GM23338 (cell line): ENCODE measurements at regions not wholly inside any gene's neighbourhood (a gene's known extent, or its start where the extent isn't known, plus 50 kb on each side); places are given as distances from the start of the nearest gene placed in this dataset.

Experiments
- ATAC-seq: fragments of 200-7000 bp; cut with Tn5 transposase; 3 replicates; pipeline ENCODE4 v1.9.1; 2020
- DNase-seq: peaks from one replicate; pipeline ENCODE4 v3.0.0-alpha.2; 2015; ENCODE audit warnings: low spot score
- H2AFZ ChIP-seq: fragments of 200-600 bp; sonication (generic); 2 replicates; pipeline ENCODE4 v1.8.0; 2016; ENCODE audit warnings: antibody characterized with exemption, mild to moderate bottlenecking, moderate library complexity
- H3F3A ChIP-seq: fragments of 200-600 bp; sonication (generic); replicated peaks from 2 replicates; pipeline ENCODE4 v1.8.0; 2017; ENCODE audit warnings: antibody characterized with exemption, mixed run types, low read depth
- H3K27ac ChIP-seq: fragments of 200-600 bp; sonication (generic); 2 replicates; pipeline ENCODE4 v1.6.1; 2016; ENCODE audit warnings: low read depth
- H3K27me3 ChIP-seq: fragments of 200-600 bp; sonication (generic); 2 replicates; pipeline ENCODE4 v1.8.0; 2016; ENCODE audit warnings: mild to moderate bottlenecking, mixed run types, moderate library complexity; ENCODE audit not compliant: insufficient read depth
- H3K36me3 ChIP-seq: fragments of 200-600 bp; sonication (generic); 2 replicates; pipeline ENCODE4 v1.8.0; 2016; ENCODE audit warnings: mild to moderate bottlenecking; ENCODE audit not compliant: insufficient read depth
- H3K4me1 ChIP-seq: fragments of 200-600 bp; sonication (generic); 2 replicates; pipeline ENCODE4 v1.8.0; 2016; ENCODE audit warnings: mild to moderate bottlenecking, moderate library complexity; ENCODE audit not compliant: insufficient read depth
- H3K4me2 ChIP-seq: fragments of 200-600 bp; sonication (generic); 2 replicates; pipeline ENCODE4 v1.7.1; 2017; ENCODE audit warnings: mixed run types
- H3K4me3 ChIP-seq: fragments of 200-600 bp; sonication (generic); 2 replicates; pipeline ENCODE4 v1.6.1; 2016; ENCODE audit warnings: mixed run types
- H3K79me2 ChIP-seq: fragments of 200-600 bp; sonication (generic); replicated peaks from 2 replicates; pipeline ENCODE4 v1.8.0; 2017; ENCODE audit warnings: mild to moderate bottlenecking; ENCODE audit not compliant: insufficient read depth
- H3K9me2 ChIP-seq: fragments of 200-600 bp; sonication (generic); 2 replicates; pipeline ENCODE4 v1.8.0; 2017; ENCODE audit not compliant: insufficient read depth
- H4K20me1 ChIP-seq: fragments of 200-600 bp; sonication (generic); replicated peaks from 2 replicates; pipeline ENCODE4 v1.8.0; 2017; ENCODE audit warnings: mild to moderate bottlenecking; ENCODE audit not compliant: insufficient read depth
- H3K27ac Mint-ChIP-seq: 2 replicates; pipeline ENCODE4 v1.8.0; 2020; ENCODE audit warnings: inconsistent platforms, mild to moderate bottlenecking, moderate library complexity, mixed read lengths
- H3K27me3 Mint-ChIP-seq: 3 replicates; pipeline ENCODE4 v1.8.0; 2022; ENCODE audit warnings: low read depth, mild to moderate bottlenecking, moderate library complexity, mixed read lengths, inconsistent platforms; ENCODE audit not compliant: insufficient read depth, poor library complexity
- H3K36me3 Mint-ChIP-seq: 3 replicates; pipeline ENCODE4 v1.8.0; 2021; ENCODE audit warnings: low read depth, mild to moderate bottlenecking, inconsistent platforms, moderate library complexity, mixed read lengths
- H3K4me1 Mint-ChIP-seq: 3 replicates; pipeline ENCODE4 v1.8.0; 2020; ENCODE audit warnings: mild to moderate bottlenecking, inconsistent platforms, mixed read lengths
- H3K4me3 Mint-ChIP-seq: 3 replicates; pipeline ENCODE4 v1.8.0; 2021; ENCODE audit warnings: moderate library complexity, mild to moderate bottlenecking, inconsistent platforms, mixed read lengths
- H3K9me3 Mint-ChIP-seq: 3 replicates; pipeline ENCODE4 v1.8.0; 2020; ENCODE audit warnings: moderate library complexity, mild to moderate bottlenecking, inconsistent platforms, mixed read lengths
- CREB1 ChIP-seq: fragments of 250-450 bp; sonication (Bioruptor Pico); IDR thresholded peaks from 2 replicates; pipeline ENCODE4 v1.5.0; 2020; ENCODE audit warnings: low read depth, mild to moderate bottlenecking, moderate library complexity
- ETS1 ChIP-seq: IDR thresholded peaks from 2 replicates; pipeline ENCODE4 v1.6.1; 2016; ENCODE audit warnings: antibody characterized with exemption
- EZH2 ChIP-seq: fragments of 200-600 bp; sonication (generic); IDR thresholded peaks from one replicate; pipeline ENCODE4 v1.8.0; 2017; ENCODE audit warnings: antibody characterized with exemption, mild to moderate bottlenecking, low read depth; ENCODE audit not compliant: unreplicated experiment
- EZH2phosphoT487 ChIP-seq: fragments of 200-600 bp; sonication (generic); IDR thresholded peaks from one replicate; pipeline ENCODE4 v1.8.1; 2018; ENCODE audit warnings: antibody characterized with exemption; ENCODE audit not compliant: unreplicated experiment
- JUNB ChIP-seq: IDR thresholded peaks from one replicate; pipeline ENCODE4 v1.6.1; 2016; ENCODE audit warnings: antibody characterized with exemption; ENCODE audit not compliant: unreplicated experiment
- NANOG ChIP-seq: IDR thresholded peaks from 2 replicates; pipeline ENCODE4 v1.6.1; 2016; ENCODE audit warnings: antibody characterized with exemption, borderline replicate concordance
- POLR2AphosphoS5 ChIP-seq: IDR thresholded peaks from 2 replicates; pipeline ENCODE4 v1.6.1; 2016; ENCODE audit warnings: antibody characterized with exemption, low read depth
- STAT1 ChIP-seq: IDR thresholded peaks from one replicate; pipeline ENCODE4 v1.6.1; 2016; ENCODE audit warnings: antibody characterized with exemption; ENCODE audit not compliant: unreplicated experiment
- ZNF114 ChIP-seq: fragments of 250-450 bp; sonication (Bioruptor Pico); IDR thresholded peaks from 2 replicates; pipeline ENCODE4 v1.5.0; 2020; ENCODE audit warnings: mild to moderate bottlenecking, moderate library complexity
- ZNF331 ChIP-seq: fragments of 250-450 bp; sonication (Bioruptor Pico); IDR thresholded peaks from 2 replicates; pipeline ENCODE4 v1.5.0; 2020; ENCODE audit warnings: low read depth, mild to moderate bottlenecking, moderate library complexity
- ZNF462 ChIP-seq: fragments of 250-450 bp; sonication (Bioruptor Pico); IDR thresholded peaks from 2 replicates; pipeline ENCODE4 v1.5.0; 2020; ENCODE audit warnings: mild to moderate bottlenecking, moderate library complexity
- TF ChIP-seq, protein P1 (sequence below), 2 experiments: fragments of 200-600 bp in 1 of 2; sonication (generic) in 1 of 2; conservative IDR thresholded peaks; 2 replicates each; pipeline versions ENCODE4 v1.5.1 to v1.6.1; 2016 to 2017; ENCODE audit warnings: antibody characterized with exemption in 2 of 2, low read depth in 2 of 2, mild to moderate bottlenecking in 2 of 2, moderate library complexity in 1 of 2
- TF ChIP-seq, protein P2 (sequence below): IDR thresholded peaks from one replicate; pipeline ENCODE4 v1.6.1; 2018; ENCODE audit warnings: antibody characterized with exemption; ENCODE audit not compliant: unreplicated experiment

DNA sequence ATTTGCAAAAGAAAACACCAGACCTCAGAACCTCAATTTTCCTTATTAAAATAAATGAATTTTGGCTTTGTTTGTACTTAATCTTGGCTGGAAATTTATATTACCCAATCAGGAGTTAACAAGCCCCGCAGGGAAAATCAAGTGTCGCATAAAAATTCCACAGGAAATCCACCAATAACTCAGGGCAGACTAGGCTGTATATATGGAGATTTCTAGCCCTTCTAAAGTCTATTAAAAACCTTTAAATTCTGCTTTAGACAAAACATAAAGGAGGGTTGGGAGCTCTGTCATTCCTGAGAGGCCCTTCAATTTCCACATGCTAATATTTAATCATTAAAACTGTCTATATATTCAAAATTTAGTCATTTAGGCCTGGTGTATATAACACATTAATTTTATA lies 434.7 kb downstream of the CDH11 start:
- Histone ChIP-seq H3K4me2 (no peak overlapping the region), H3K27ac (no peak overlapping the region), H3K4me1 (no peaks in the 10 kb centered on the region), H3K79me2 (no peaks in the 10 kb centered on the region), H3F3A (no peaks in the 10 kb centered on the region), H3K4me3 (no peak overlapping the region), H3K27me3 (no peaks in the 10 kb centered on the region), H3K9me2 (0 out of 2 replicates have a peak, but pooled peaks cover 4% of the 10 kb centered on the region), H3K36me3 (no peaks in the 10 kb centered on the region), H2AFZ (no peak overlapping the region), H4K20me1 (no peaks in the 10 kb centered on the region)
- H3K27me3 Mint-ChIP-seq: no peaks in the 10 kb centered on the region
- no peak overlapping the region for H3K4me3 Mint-ChIP-seq
- H3K4me1 Mint-ChIP-seq: no peaks in the 10 kb centered on the region
- ATAC-seq (no peak), DNase-seq (no peak)
- no peaks in the 10 kb centered on the region for H3K9me3 Mint-ChIP-seq
- no peaks in the 10 kb centered on the region for H3K36me3 Mint-ChIP-seq
- TF ChIP-seq, protein P1, sequence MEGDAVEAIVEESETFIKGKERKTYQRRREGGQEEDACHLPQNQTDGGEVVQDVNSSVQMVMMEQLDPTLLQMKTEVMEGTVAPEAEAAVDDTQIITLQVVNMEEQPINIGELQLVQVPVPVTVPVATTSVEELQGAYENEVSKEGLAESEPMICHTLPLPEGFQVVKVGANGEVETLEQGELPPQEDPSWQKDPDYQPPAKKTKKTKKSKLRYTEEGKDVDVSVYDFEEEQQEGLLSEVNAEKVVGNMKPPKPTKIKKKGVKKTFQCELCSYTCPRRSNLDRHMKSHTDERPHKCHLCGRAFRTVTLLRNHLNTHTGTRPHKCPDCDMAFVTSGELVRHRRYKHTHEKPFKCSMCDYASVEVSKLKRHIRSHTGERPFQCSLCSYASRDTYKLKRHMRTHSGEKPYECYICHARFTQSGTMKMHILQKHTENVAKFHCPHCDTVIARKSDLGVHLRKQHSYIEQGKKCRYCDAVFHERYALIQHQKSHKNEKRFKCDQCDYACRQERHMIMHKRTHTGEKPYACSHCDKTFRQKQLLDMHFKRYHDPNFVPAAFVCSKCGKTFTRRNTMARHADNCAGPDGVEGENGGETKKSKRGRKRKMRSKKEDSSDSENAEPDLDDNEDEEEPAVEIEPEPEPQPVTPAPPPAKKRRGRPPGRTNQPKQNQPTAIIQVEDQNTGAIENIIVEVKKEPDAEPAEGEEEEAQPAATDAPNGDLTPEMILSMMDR (conservative IDR thresholded peaks at IDR 0.05; ENCODE audit: low read depth in 2 of 2): no peak
- TF ChIP-seq, protein P2, sequence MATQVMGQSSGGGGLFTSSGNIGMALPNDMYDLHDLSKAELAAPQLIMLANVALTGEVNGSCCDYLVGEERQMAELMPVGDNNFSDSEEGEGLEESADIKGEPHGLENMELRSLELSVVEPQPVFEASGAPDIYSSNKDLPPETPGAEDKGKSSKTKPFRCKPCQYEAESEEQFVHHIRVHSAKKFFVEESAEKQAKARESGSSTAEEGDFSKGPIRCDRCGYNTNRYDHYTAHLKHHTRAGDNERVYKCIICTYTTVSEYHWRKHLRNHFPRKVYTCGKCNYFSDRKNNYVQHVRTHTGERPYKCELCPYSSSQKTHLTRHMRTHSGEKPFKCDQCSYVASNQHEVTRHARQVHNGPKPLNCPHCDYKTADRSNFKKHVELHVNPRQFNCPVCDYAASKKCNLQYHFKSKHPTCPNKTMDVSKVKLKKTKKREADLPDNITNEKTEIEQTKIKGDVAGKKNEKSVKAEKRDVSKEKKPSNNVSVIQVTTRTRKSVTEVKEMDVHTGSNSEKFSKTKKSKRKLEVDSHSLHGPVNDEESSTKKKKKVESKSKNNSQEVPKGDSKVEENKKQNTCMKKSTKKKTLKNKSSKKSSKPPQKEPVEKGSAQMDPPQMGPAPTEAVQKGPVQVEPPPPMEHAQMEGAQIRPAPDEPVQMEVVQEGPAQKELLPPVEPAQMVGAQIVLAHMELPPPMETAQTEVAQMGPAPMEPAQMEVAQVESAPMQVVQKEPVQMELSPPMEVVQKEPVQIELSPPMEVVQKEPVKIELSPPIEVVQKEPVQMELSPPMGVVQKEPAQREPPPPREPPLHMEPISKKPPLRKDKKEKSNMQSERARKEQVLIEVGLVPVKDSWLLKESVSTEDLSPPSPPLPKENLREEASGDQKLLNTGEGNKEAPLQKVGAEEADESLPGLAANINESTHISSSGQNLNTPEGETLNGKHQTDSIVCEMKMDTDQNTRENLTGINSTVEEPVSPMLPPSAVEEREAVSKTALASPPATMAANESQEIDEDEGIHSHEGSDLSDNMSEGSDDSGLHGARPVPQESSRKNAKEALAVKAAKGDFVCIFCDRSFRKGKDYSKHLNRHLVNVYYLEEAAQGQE: no peak
- no peak for TF ChIP-seq JUNB
- no peak for TF ChIP-seq ETS1
- TF ChIP-seq NANOG: no peak
- no peak for TF ChIP-seq EZH2phosphoT487
- TF ChIP-seq STAT1: no peak
- no peak for TF ChIP-seq POLR2AphosphoS5
- TF ChIP-seq ZNF114: no peak
- TF ChIP-seq ZNF331: no peak
- TF ChIP-seq EZH2: no peak
- no peak for TF ChIP-seq ZNF462
- no peak for TF ChIP-seq CREB1
- H3K27ac Mint-ChIP-seq: no peak overlapping the region
